HEK293T (cell line): ENCODE measurements at regions not wholly inside any gene's neighbourhood (a gene's known extent, or its start where the extent isn't known, plus 50 kb on each side); places are given as distances from the start of the nearest gene placed in this dataset.

Source experiments
- BHLHE40 ChIP-seq: fragments of 450-650 bp; IDR thresholded peaks from 2 replicates; pipeline ENCODE4 v1.6.1; 2016; ENCODE audit warnings: mild to moderate bottlenecking, moderate library complexity, borderline replicate concordance
- FOXA1 ChIP-seq: fragments of 450-650 bp; IDR thresholded peaks from 2 replicates; pipeline ENCODE4 v1.6.1; 2016; ENCODE audit warnings: mild to moderate bottlenecking
- FOXM1 ChIP-seq: fragments of 450-650 bp; IDR thresholded peaks from 2 replicates; pipeline ENCODE4 v1.6.1; 2017; ENCODE audit warnings: mild to moderate bottlenecking, borderline replicate concordance
- SP1 ChIP-seq: fragments of 450-650 bp; IDR thresholded peaks from 2 replicates; pipeline ENCODE4 v1.6.1; 2017

- TF ChIP-seq FOXA1 (no peak), BHLHE40 (no peak), FOXM1 (no peak), SP1 (no peak)
Measured at GRCh38 chr14:95462491-95462890, 54.0 kb downstream of the SYNE3 start.
